GM12891 (cell line): ENCODE measurements at regions not wholly inside any gene's neighbourhood (a gene's known extent, or its start where the extent isn't known, plus 50 kb on each side); places are given as distances from the start of the nearest gene placed in this dataset.
"Not testable (repeated sequence)": the region's sequence is repeated elsewhere in the genome, so short reads cannot be mapped to it uniquely, and the experiment has no call there.

Experiments used
- POLR2A ChIP-seq: IDR thresholded peaks from 2 replicates; pipeline ENCODE4 v1.6.1; 2011; ENCODE audit warnings: low read depth, low read length, control low read depth
- POLR2AphosphoS5 ChIP-seq: IDR thresholded peaks from 2 replicates; pipeline ENCODE4 v1.6.1; 2011; ENCODE audit warnings: low read depth, low read length, control low read depth
- SPI1 ChIP-seq: IDR thresholded peaks from 2 replicates; pipeline ENCODE4 v1.6.1; 2011; ENCODE audit warnings: low read depth, low read length, control low read depth
- TAF1 ChIP-seq: IDR thresholded peaks from 2 replicates; pipeline ENCODE4 v1.6.1; 2011; ENCODE audit warnings: low read depth, low read length, control low read depth

DNA sequence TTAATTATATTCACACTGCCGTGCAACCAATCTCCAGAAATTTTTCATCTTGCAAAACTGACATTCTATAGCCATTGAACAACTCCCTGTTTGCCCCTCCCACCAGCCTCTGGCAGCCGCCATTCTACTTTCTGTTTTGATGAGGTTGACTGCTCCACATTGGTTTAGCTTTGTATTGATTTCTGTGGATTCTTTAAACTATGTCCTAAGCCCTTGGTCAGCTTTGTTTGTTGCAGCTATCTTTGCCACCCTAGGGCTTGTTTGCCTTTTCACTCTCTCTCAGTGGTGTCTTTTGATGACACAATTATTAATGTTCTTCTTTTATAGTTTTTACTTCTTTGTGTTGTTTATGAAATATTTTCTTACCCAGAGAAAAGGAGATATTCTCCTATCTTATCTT, 152.8 kb upstream of the PLGLB1 start:
- TF ChIP-seq POLR2A, POLR2AphosphoS5, TAF1, SPI1: not testable (repeated sequence)
